ENCODE measurements at regions not wholly inside any gene's neighbourhood (a gene's known extent, or its start where the extent isn't known, plus 50 kb on each side); places are given as distances from the start of the nearest gene placed in this dataset.

DNA sequence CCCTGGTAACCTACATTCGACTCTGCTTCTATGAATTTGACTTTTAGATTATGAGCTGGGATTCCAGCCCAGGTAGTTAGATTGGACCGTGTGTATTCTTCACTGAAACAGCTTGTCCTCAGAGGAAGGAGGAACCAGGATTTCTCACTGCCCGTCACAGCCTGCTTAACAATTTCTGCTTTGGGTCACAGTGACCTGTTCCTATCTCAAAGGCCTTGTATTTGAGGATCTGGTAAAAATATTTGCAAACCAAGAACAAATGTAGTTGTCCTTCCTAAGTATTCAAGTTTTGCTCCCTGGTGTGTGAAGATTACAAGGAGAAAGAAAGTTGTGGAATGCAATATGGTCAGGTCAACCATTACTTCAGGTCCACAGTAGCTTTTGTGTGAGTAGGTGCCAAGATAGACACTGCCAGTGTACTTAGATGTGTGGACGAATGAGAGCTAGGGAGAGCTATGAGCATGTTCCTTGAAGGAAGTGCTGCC, 55.1 kb downstream of the KIF4B start:
- no peak for DNase-seq

DNA sequence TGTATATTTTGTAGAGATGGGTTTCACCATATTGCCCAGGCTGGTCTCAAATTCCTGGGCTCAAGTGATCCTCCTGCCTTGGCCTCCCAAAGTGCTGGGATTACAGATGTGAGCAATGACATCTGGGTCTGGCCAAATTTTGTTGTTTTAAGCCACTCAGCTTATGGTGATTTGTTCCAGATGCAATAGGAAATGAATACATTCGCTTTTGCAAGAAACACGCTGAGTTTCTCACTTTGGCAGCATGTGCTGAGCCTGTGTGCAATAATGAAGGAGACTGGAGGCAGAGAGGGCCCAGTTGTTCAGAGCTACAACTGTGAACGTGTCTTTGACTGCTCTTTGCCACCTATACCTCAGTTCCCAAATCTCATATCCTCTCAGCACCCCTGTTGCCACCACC, 56.4 kb downstream of the KIF4B start:
- no peak for DNase-seq

DNA sequence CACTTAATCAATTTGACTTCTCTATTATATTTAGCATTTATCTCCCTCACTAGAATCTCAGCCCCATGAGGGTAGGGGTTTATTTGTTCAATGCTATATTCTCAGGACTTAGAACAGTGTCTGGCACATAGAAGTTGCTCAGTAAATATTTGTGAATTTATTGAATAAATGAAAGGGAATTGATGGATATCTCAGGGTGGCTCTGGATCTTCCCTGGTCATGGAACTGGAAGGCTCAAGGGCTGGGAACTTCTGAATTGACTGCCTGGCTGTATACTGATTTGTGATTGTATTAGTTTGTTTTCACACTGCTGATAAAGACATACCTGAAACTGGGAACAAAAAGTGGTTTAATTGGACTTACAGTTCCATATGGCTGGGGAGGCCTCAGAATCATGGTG, 57.2 kb downstream of the KIF4B start:
- DNase-seq, result no peak

GRCh38 chr5:155076379-155076778, 62.8 kb downstream of the KIF4B start:
- no peak for DNase-seq

GRCh38 chr5:155079698-155080097, 66.1 kb downstream of the KIF4B start:
- DNase-seq, result no peak

- DNase-seq, result no peak
These were observed 67.2 kb downstream of the KIF4B start for GRCh38 chr5:155080721-155081120.

GRCh38 chr5:155081618-155082017, 68.1 kb downstream of the KIF4B start:
- DNase-seq, result no peak

- no peak for DNase-seq
These were observed 68.8 kb downstream of the KIF4B start for GRCh38 chr5:155082401-155082800.

DNA sequence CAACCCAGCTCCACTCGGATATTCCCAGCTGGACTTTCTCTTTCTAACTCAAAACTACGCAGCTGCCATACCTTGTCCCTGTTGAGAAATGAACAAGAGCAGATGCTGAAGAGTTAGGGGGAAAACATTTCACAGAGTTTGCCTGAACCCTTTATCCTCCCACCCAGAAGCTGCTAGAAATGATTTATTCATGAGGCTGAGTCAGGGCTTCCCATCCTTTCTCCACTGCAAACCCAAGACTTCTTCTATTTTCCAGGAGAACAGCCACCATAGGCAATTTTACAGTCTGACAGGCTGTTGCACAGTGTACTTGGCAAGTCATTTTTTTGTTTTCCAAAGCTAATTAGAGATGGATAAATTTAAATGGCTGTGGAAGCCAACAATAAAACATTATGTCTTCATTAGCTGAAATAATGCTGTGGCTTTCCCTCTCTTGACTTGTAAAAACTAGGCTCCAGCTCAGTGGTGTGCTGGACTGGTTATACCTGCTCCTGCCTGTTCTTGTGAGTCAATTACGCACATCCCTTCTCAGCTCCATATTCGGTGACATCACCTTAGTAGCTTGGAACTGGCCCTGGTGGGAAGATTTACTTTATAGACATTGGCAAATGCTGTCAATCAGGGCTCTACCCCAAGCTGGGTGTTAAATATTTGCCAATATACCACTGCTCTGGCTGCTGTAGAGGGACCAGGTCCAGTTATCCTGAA, 71.9 kb downstream of the KIF4B start:
- no peak for DNase-seq

DNA sequence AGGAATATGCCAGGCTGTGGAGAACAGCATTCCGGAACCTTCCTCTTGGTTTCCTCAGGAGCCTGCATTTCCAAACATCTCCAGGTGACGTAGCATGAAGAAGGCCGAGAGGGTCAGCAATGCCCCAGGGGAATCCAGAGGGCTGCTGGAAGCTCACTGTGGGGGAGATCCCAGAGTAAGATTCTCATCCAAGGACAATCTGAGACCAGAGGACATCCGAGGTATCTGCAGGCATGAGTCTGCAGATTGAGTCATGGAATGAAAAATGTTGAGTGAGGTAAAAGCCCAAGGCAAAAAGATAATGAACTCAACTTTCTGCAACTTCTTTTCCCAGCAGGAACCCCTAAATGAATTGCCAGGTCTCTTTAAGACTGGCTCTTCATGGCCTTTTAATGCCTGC, 73.5 kb downstream of the KIF4B start:
- DNase-seq, result no peak

GRCh38 chr5:155088811-155089210, 75.3 kb downstream of the KIF4B start:
- no peak for DNase-seq

- no peak for DNase-seq
These were observed 76.1 kb downstream of the KIF4B start for GRCh38 chr5:155089643-155090042.

- no peak for DNase-seq
These were observed 77.6 kb downstream of the KIF4B start for GRCh38 chr5:155091063-155091648.

DNA sequence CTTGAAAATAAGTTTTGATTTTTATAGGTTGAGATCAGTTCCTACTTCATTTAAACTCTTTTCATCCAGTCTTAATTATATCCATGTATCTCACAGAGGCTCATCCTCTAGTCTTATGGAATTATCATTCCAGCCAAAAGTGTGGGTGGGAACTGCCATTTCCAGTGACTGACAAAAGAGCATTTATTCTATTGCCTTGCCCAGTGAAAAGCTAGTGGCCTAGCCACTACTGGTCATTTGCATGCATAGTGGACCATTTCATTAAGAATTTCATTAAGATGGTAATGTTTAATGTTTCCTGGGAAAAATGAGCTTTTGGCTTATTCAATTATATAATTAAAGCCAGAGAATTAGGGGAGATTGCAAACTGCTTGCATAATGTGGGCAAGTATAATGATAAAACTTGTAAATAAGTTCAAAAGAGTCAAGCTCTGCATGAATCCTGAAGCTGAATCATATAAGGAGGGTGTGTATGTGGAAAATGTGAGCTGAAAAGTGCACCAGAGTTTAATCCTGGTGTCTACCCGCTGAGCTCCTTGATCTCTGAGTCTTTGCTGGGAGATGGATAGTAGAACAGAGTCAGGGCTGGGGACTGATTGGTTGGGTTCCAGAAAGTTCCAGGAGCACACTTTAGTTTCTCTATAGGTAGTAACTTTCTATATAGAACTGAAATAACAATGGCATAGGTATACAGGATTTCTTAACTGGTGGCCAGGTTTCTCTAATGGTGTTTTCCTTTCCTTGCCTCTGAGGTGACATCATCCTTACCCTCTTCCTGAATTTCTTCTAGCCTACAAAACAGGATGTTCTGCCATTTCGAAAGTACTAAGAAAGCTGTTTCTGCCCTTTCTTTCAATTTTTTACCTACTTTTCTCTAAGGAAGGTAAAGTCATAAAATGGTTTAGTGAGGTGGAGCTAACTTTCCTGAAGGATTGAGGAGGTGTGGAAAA, 78.5 kb downstream of the KIF4B start:
- no peak for DNase-seq

- no peak for DNase-seq
These were observed 80.9 kb downstream of the KIF4B start for GRCh38 chr5:155094455-155094854.

GRCh38 chr5:155097995-155098394, 84.4 kb downstream of the KIF4B start:
- no peak for DNase-seq

DNA sequence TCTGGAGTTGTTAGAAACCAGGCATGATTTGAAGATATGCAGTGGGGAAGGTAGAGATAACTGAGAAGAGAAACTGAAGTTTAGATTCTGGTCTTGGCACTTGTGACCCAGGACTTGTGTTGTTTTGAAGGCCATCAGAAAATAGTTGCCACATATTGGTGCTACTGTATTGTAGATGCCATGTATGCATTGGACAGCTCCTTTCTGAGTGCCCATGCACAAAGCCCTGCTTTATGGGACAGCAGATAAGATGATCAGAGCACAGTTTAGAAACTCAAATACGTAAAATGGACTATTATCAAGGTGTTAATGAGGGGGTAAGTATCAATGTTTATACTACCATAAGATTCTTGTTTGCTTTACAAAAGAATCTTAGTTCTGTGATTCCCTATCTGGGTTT, 84.9 kb downstream of the KIF4B start:
- DNase-seq, result no peak

- no peak for DNase-seq
These were observed 88.1 kb downstream of the KIF4B start for GRCh38 chr5:155101697-155102096.

GRCh38 chr5:155103146-155103545, 89.6 kb downstream of the KIF4B start:
- no peak for DNase-seq

DNA sequence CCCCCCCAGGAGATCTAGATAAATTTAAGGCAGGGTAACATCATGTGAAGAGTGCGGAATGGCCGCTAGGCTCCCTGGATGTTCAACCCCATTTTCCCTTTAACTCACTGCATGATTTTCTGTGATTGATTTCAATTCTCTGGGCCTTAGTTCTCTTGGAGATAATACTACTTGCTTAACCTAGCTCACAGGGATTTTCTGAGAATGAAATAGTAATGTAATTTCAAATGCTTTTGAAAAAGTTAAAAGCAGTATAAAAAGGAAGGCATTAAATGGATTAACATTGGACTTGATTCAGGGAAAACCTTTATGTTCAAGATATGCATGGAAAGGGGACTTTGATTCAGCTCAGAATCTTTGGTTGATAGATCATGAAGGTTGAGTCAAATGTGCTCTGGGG, 90.9 kb downstream of the KIF4B start:
- no peak for DNase-seq

DNA sequence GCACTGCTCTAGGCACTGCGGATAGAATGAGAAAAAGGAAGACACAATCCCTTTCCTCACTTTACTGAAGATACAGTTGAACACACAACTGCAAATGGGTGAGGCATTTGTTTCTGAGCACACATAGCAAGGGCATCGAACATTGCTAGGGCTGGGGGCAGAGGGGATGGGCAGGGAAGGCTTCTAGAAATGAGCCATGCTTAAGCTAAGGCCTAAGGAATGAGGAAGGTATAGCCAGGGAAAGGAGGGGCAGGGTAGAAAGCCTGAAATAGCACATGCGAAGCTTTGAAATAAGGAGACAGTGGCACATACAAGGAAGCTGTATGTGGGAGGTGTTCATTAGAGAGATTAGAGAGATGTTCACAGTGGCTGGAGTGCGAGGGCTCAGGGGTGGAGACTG, 92.7 kb downstream of the KIF4B start:
- DNase-seq, result no peak

- no peak for DNase-seq
These were observed 100.3 kb downstream of the KIF4B start for GRCh38 chr5:155113888-155114287.

GRCh38 chr5:155114655-155115054, 101.1 kb downstream of the KIF4B start:
- no peak for DNase-seq

Measured in NCI-H2081 (cell line).